Uterus (tissue), 2 donors: ENCODE measurements at regions not wholly inside any gene's neighbourhood (a gene's known extent, or its start where the extent isn't known, plus 50 kb on each side); places are given as distances from the start of the nearest gene placed in this dataset.

Experiments used
- POLR2A ChIP-seq, 2 donors: fragments of 450-650 bp; IDR thresholded peaks; one replicate each; pipeline ENCODE4 v1.6.1; 2016; ENCODE audit warnings: antibody characterized with exemption in 2 of 2, mild to moderate bottlenecking in 1 of 2, moderate library complexity in 1 of 2
- TF ChIP-seq, protein P1 (sequence below), 4 experiments: fragments of 200-600 bp in 2 of 4; fragments of 450-650 bp in 2 of 4; sonication (generic) in 2 of 4; IDR thresholded peaks; one replicate each; pipeline ENCODE4 v1.5.1; 2016 to 2019; ENCODE audit warnings: antibody characterized with exemption in 4 of 4, mild to moderate bottlenecking in 2 of 4, moderate library complexity in 1 of 4

DNA sequence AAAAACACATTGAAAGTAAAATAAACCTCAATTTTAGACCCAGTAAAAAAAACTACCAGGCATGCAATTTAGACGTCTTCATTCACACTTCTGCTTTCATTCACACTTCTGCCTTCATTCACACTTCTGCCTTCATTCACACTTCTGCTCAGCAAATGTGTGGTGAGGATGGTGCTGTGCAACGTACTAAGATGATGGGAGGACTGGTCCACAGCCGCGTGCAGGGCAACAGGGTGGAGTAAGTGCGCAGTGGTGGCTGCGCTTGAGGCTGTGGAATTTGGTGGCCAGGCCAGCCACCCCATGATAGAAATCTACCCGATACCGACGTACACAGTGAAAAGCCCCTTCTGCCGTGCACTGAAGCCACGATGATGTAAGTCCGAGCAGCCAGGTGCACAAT, 114.3 kb upstream of the CD93 start:
- TF ChIP-seq, protein P1, sequence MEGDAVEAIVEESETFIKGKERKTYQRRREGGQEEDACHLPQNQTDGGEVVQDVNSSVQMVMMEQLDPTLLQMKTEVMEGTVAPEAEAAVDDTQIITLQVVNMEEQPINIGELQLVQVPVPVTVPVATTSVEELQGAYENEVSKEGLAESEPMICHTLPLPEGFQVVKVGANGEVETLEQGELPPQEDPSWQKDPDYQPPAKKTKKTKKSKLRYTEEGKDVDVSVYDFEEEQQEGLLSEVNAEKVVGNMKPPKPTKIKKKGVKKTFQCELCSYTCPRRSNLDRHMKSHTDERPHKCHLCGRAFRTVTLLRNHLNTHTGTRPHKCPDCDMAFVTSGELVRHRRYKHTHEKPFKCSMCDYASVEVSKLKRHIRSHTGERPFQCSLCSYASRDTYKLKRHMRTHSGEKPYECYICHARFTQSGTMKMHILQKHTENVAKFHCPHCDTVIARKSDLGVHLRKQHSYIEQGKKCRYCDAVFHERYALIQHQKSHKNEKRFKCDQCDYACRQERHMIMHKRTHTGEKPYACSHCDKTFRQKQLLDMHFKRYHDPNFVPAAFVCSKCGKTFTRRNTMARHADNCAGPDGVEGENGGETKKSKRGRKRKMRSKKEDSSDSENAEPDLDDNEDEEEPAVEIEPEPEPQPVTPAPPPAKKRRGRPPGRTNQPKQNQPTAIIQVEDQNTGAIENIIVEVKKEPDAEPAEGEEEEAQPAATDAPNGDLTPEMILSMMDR (IDR thresholded peaks at IDR 0.05), result no peak
- no peak for TF ChIP-seq POLR2A (IDR thresholded peaks at IDR 0.05)
